ENCODE measurements at regions not wholly inside any gene's neighbourhood (a gene's known extent, or its start where the extent isn't known, plus 50 kb on each side); places are given as distances from the start of the nearest gene placed in this dataset.

GRCh38 chr2:167863377-167863776, 384.0 kb downstream of the STK39 start:
- Mint-ChIP-seq H3K27me3 (peaks cover 5% of the 10 kb centered on the region), H3K9me3 (no peaks in the 10 kb centered on the region), H3K27ac (no peak overlapping the region), H3K4me3 (no peak overlapping the region), H3K36me3 (ENCODE audit: low read depth) (no peaks in the 10 kb centered on the region), H3K4me1 (ENCODE audit: low read depth) (no peaks in the 10 kb centered on the region)
- ATAC-seq (ENCODE audit: poor library complexity) = no peak
- TF ChIP-seq CTCF (IDR thresholded peaks at IDR 0.05) = no peak
- intact Hi-C loops (cut with DNase I, micrococcal nuclease) = no loop called here
- no peak for DNase-seq
- H3K36me3 ChIP-seq (ENCODE audit: insufficient read depth, low read length) = no peaks in the 10 kb centered on the region
- no peak overlapping the region for H3K27ac ChIP-seq (ENCODE audit: low read depth in 1 of 2, low read length in 2 of 2)
- CTCF ChIA-PET = no interaction called here
- no peak overlapping the region for H3K4me3 ChIP-seq (ENCODE audit: low read length)
- no peaks in the 10 kb centered on the region for H3K27me3 ChIP-seq (ENCODE audit: control insufficient read depth in 1 of 2, insufficient read depth in 2 of 2, low read length in 2 of 2)
- no peaks in the 10 kb centered on the region for H3K9me3 ChIP-seq (ENCODE audit: control insufficient read depth in 1 of 2, insufficient read depth in 1 of 2, low read length in 2 of 2)
- H3K4me1 ChIP-seq (ENCODE audit: insufficient read depth, low read length) = no peaks in the 10 kb centered on the region
- POLR2A ChIA-PET = no interaction called here

GRCh38 chr2:167862782-167863181, 384.6 kb downstream of the STK39 start:
- POLR2A ChIA-PET = no interaction called here
- Mint-ChIP-seq H3K36me3 (ENCODE audit: low read depth) (no peaks in the 10 kb centered on the region), H3K27me3 (peaks cover 5% of the 10 kb centered on the region), H3K27ac (no peak overlapping the region), H3K4me1 (ENCODE audit: low read depth) (no peaks in the 10 kb centered on the region), H3K9me3 (no peaks in the 10 kb centered on the region), H3K4me3 (no peak overlapping the region)
- intact Hi-C loops (cut with DNase I, micrococcal nuclease) = no loop called here
- ATAC-seq (ENCODE audit: poor library complexity) = no peak
- CTCF ChIA-PET = no interaction called here
- Histone ChIP-seq H3K36me3 (ENCODE audit: insufficient read depth, low read length) (no peaks in the 10 kb centered on the region), H3K4me3 (ENCODE audit: low read length) (no peak overlapping the region), H3K4me1 (ENCODE audit: insufficient read depth, low read length) (no peaks in the 10 kb centered on the region), H3K9me3 (ENCODE audit: control insufficient read depth in 1 of 2, insufficient read depth in 1 of 2, low read length in 2 of 2) (no peaks in the 10 kb centered on the region), H3K27me3 (ENCODE audit: control insufficient read depth in 1 of 2, insufficient read depth in 2 of 2, low read length in 2 of 2) (no peaks in the 10 kb centered on the region), H3K27ac (ENCODE audit: low read depth in 1 of 2, low read length in 2 of 2) (no peak overlapping the region)
- TF ChIP-seq CTCF (IDR thresholded peaks at IDR 0.05) = no peak
- DNase-seq = no peak

DNA sequence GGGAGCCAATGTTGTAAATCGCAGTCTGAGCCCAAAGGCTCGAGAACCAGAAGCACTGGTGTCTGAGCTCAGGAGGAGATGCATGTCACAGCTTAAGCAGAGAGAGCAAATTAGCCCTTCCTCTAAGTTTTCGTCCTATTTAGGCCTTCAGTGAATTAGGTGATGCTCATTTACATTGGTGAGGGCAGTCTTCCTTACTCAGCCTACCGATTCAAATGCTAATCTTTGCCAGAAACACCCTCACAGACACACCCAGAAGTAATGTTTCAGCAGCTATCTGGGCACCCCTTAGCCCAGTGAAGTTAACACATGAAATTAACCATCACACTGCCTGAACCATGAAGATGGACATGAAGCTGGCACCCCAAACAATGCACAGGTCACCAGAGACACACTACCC, 385.1 kb downstream of the STK39 start:
- Mint-ChIP-seq H3K27ac (no peak overlapping the region), H3K4me3 (no peak overlapping the region), H3K27me3 (peaks cover 5% of the 10 kb centered on the region), H3K36me3 (ENCODE audit: low read depth) (no peaks in the 10 kb centered on the region), H3K4me1 (ENCODE audit: low read depth) (no peaks in the 10 kb centered on the region), H3K9me3 (no peaks in the 10 kb centered on the region)
- Histone ChIP-seq H3K4me1 (ENCODE audit: insufficient read depth, low read length) (no peaks in the 10 kb centered on the region), H3K36me3 (ENCODE audit: insufficient read depth, low read length) (no peaks in the 10 kb centered on the region), H3K27me3 (ENCODE audit: control insufficient read depth in 1 of 2, insufficient read depth in 2 of 2, low read length in 2 of 2) (no peaks in the 10 kb centered on the region), H3K9me3 (ENCODE audit: control insufficient read depth in 1 of 2, insufficient read depth in 1 of 2, low read length in 2 of 2) (no peaks in the 10 kb centered on the region), H3K27ac (ENCODE audit: low read depth in 1 of 2, low read length in 2 of 2) (no peak overlapping the region), H3K4me3 (ENCODE audit: low read length) (no peak overlapping the region)
- ChIA-PET POLR2A (no interaction called here), CTCF (interaction anchor here (0.8 kb wide), 1 partner anchor 23 kb away, joined by 3 read pairs; no protein-coding TSS in a partner anchor)
- intact Hi-C loops (cut with DNase I, micrococcal nuclease) = no loop called here
- DNase-seq (no peak), ATAC-seq (ENCODE audit: poor library complexity) (no peak)
- no peak for TF ChIP-seq CTCF (IDR thresholded peaks at IDR 0.05)

All from CD4-positive, alpha-beta T cell (primary cell).